Osteocyte (in vitro differentiated cells): ENCODE measurements at regions not wholly inside any gene's neighbourhood (a gene's known extent, or its start where the extent isn't known, plus 50 kb on each side); places are given as distances from the start of the nearest gene placed in this dataset.
"Not testable (repeated sequence)": the region's sequence is repeated elsewhere in the genome, so short reads cannot be mapped to it uniquely, and the experiment has no call there.

Experiments used
- DNase-seq: peaks from one replicate; pipeline ENCODE4 v3.0.0; 2021; ENCODE audit warnings: mixed read lengths; ENCODE audit not compliant: unreplicated experiment; ENCODE audit errors: extremely low spot score
- H3K27ac Mint-ChIP-seq: one replicate; pipeline ENCODE4 v1.8.0; 2021; ENCODE audit warnings: mild to moderate bottlenecking, mixed read lengths; ENCODE audit not compliant: unreplicated experiment
- H3K27me3 Mint-ChIP-seq: one replicate; pipeline ENCODE4 v1.8.0; 2021; ENCODE audit warnings: mixed read lengths; ENCODE audit not compliant: unreplicated experiment
- H3K36me3 Mint-ChIP-seq: one replicate; pipeline ENCODE4 v1.8.0; 2021; ENCODE audit warnings: mixed read lengths; ENCODE audit not compliant: unreplicated experiment
- H3K4me1 Mint-ChIP-seq: one replicate; pipeline ENCODE4 v1.8.0; 2021; ENCODE audit warnings: mixed read lengths; ENCODE audit not compliant: unreplicated experiment
- H3K4me3 Mint-ChIP-seq: one replicate; pipeline ENCODE4 v1.8.0; 2021; ENCODE audit warnings: mild to moderate bottlenecking, moderate library complexity, mixed read lengths; ENCODE audit not compliant: unreplicated experiment
- H3K9me3 Mint-ChIP-seq: one replicate; pipeline ENCODE4 v1.8.0; 2021; ENCODE audit warnings: mixed read lengths; ENCODE audit not compliant: unreplicated experiment
- CTCF ChIP-seq: fragments of 200-600 bp; sonication (generic); IDR thresholded peaks from 2 replicates; pipeline ENCODE4 v1.5.0; 2021; ENCODE audit warnings: antibody characterized with exemption, mild to moderate bottlenecking, moderate library complexity

DNA sequence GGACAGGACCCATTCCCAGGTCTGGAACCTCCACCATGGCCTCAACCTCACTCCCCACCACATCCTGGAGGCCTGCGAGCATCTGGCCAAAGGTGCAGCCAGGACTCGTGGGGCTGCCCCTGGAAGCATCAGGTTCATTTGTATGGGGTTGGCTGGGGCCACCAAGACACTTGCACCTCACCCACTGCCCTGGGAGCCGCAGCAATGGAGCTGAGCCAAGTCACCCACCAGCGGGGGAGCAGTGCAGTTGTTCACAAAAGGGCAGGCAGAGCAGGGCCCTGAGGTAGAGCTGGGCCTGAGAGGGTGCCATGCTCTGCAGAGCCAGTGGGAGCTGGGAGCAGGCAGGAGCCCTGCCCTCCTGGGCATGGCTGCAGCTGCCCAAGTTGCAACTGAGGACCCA, 163.5 kb downstream of the FAM47A start:
- H3K27ac Mint-ChIP-seq = no peak overlapping the region
- H3K4me1 Mint-ChIP-seq = no peaks in the 10 kb centered on the region
- no peak overlapping the region for H3K4me3 Mint-ChIP-seq
- no peaks in the 10 kb centered on the region for H3K27me3 Mint-ChIP-seq
- TF ChIP-seq CTCF = no peak
- peaks cover under 1% of the 10 kb centered on the region for H3K9me3 Mint-ChIP-seq
- no peaks in the 10 kb centered on the region for H3K36me3 Mint-ChIP-seq
- DNase-seq = no peak

DNA sequence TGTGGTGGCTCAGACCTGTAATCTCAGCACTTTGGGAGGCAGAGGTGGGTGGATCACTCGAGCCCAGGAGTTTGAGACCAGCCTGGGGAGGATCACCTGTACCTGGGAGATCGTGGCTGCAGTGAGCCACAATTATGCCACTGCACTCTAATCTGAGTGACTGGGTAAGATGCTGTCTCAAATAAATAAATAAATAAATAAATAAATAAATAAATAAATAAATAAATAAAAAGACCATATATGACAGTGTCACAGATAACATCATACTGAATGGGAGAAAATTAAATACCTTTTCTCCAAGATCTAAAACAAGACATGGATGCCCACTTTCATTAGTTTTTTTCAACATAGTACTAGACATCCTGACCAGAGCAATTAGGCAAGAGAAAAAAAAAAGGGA, 182.8 kb downstream of the FAM47A start:
- no peak for TF ChIP-seq CTCF
- DNase-seq = no peak
- Mint-ChIP-seq H3K9me3 (peaks cover 25% of the 10 kb centered on the region), H3K27me3 (no peaks in the 10 kb centered on the region), H3K4me1 (no peaks in the 10 kb centered on the region), H3K27ac (no peak overlapping the region), H3K36me3 (no peaks in the 10 kb centered on the region), H3K4me3 (no peak overlapping the region)

- not testable (repeated sequence) for H3K36me3 Mint-ChIP-seq, H3K27me3 Mint-ChIP-seq, DNase-seq, H3K4me1 Mint-ChIP-seq, H3K27ac Mint-ChIP-seq, H3K4me3 Mint-ChIP-seq
- H3K9me3 Mint-ChIP-seq = peaks cover 26% of the 10 kb centered on the region
Measured at GRCh38 chrX:33926249-33926648, 205.9 kb downstream of the FAM47A start.

DNA sequence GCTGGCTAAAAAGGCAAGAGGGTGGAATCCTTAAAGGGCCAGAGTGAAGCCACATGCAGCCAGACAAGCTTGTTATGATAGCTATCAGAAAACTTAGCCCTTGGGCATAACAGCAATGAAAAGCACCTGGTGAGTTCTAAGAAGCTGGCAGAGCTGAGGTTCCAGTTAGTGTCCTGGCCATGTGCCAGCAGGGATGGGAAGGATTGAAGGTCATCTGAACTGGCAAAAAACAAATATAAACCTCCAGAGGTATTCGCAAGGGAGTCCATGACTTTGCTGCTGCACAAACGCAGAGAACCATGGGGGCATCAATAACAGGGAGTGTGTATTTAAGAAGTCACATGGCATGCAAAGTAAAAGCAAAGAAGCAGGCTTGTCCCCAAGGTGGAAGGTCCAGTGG, 208.9 kb downstream of the FAM47A start:
- DNase-seq = no peak
- Mint-ChIP-seq H3K36me3 (no peaks in the 10 kb centered on the region), H3K4me1 (no peaks in the 10 kb centered on the region), H3K9me3 (peaks cover 29% of the 10 kb centered on the region), H3K27ac (no peak overlapping the region), H3K27me3 (no peaks in the 10 kb centered on the region), H3K4me3 (no peak overlapping the region)
- TF ChIP-seq CTCF = no peak

GRCh38 chrX:33909836-33910235, 222.3 kb downstream of the FAM47A start:
- no peaks in the 10 kb centered on the region for H3K36me3 Mint-ChIP-seq
- no peak for DNase-seq
- TF ChIP-seq CTCF = no peak
- no peaks in the 10 kb centered on the region for H3K27me3 Mint-ChIP-seq
- H3K4me3 Mint-ChIP-seq = no peak overlapping the region
- H3K4me1 Mint-ChIP-seq = no peaks in the 10 kb centered on the region
- H3K9me3 Mint-ChIP-seq = peaks cover 14% of the 10 kb centered on the region
- no peak overlapping the region for H3K27ac Mint-ChIP-seq

GRCh38 chrX:33908898-33909297, 223.2 kb downstream of the FAM47A start:
- H3K9me3 Mint-ChIP-seq = peaks cover 18% of the 10 kb centered on the region
- H3K27ac Mint-ChIP-seq = no peak overlapping the region
- H3K27me3 Mint-ChIP-seq = no peaks in the 10 kb centered on the region
- no peak for DNase-seq
- no peak for TF ChIP-seq CTCF
- no peaks in the 10 kb centered on the region for H3K4me1 Mint-ChIP-seq
- H3K36me3 Mint-ChIP-seq = no peaks in the 10 kb centered on the region
- no peak overlapping the region for H3K4me3 Mint-ChIP-seq
